SIG-M5 treated with dmso at 0.1 percent for 504 hours (cell line): ENCODE measurements at regions not wholly inside any gene's neighbourhood (a gene's known extent, or its start where the extent isn't known, plus 50 kb on each side); places are given as distances from the start of the nearest gene placed in this dataset.
"Not testable (repeated sequence)": the region's sequence is repeated elsewhere in the genome, so short reads cannot be mapped to it uniquely, and the experiment has no call there.

Source experiments
- DNase-seq: peaks from one replicate; lab custom pipeline; 2025; ENCODE audit not compliant: unreplicated experiment; lab: John Stamatoyannopoulos, UW

DNA sequence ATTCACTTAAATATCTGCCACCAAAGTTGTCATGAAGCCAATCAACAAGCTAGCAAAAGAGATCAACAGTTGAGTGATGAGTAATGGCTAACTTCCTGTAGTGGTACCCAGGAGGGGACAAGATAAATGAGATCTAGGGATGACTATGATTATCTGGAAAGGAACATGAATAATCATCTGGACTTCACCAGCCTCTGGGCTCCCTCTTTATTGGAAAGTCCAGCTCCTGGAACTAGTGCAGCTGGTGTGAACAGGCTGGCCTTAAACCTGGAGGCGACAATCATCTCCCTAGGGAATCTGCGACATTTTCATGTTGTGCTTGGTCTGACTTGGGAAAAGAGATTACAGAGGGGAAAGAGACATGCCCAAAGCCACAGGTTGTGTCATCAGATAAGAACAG, 518.6 kb downstream of the GRIN2A start:
- DNase-seq, result no peak

DNA sequence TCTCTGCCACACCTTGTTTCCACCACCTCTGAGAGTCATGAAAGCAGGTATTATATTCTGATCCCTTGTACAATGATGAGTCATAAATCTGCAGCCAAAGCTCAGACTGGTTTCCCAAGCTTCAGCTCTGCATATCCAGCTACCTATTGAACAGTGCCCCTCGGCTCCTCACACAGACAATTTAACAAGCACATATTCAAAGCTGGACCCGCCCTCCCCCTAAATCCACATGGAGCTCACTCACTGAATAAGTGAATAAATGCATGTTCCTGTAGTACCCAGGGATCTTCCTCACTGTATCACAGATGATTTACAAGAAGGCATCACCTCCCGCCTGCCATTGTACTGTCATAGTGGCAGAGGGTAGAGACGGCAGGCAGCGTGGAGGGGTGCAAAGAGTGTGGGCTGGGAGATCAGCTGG, 516.4 kb downstream of the GRIN2A start:
- no peak for DNase-seq

DNA sequence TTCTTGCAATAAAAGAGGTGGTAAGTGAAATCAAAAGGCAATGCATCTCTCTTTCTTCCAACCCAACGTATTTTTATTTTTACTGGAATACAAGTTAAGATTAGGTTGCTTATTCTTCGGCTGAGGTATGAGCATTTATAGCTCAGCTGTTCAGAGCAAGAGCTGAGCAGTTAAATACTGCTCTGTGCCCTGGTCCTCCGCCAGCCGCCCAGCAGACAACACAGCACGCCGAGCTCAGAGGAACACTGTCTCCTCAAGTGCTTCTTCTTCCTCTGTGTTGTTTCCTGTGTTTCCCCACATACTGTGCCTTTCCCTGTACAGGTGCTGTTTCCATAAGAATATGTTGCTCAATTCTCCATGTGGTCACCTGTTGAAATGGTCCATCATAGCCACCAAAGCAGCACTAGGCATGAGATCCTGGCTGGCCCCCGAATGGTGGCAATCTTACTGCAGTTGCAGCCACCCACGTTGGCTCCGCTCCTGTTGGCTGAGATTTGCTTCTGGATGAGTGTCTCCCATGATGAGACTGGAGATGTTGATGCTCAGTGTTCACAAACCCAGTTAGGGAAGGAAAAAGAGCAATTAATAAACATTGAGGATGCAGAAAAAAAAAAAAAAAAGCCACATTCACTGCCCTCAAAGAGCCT, 515.3 kb downstream of the GRIN2A start:
- DNase-seq, result no peak

DNA sequence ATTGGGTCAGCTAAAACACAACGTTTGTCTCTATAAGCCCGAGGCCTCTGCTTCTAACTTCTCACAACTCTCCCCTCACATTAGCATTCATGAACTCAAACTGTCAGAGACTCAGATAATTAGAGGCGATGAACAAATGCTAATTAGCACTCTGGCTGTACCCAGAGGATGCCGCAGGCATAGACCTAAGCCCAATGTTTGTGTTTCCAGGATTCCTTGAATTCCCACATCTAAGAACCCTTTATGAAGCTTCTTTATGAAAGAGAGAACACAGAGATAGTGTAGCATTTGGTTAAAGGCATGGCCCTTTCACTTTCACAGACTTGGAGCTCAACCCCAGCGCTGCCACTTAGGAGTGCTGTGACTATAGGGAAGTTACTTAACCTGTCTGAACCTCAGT, 512.2 kb downstream of the GRIN2A start:
- DNase-seq, result no peak

DNA sequence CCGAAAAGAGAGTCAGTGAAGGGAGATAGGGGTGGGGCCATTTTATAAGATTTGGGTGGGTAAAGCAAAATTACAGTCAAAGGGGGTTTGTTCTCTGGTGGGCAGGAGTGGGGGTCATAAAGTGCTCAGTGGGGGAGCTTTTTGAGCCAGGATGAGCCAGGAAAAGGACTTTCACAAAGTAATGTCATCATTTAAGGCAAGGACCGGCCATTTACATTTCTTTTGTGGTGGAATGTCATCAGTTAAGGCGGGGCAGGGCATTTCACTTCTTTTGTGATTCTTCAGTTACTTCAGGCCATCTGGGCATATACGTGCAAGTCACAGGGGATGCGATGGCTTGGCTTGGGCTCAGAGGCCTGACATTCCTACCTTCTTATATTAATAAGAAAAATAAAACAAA, 511.6 kb downstream of the GRIN2A start:
- DNase-seq, result not testable (repeated sequence)

DNA sequence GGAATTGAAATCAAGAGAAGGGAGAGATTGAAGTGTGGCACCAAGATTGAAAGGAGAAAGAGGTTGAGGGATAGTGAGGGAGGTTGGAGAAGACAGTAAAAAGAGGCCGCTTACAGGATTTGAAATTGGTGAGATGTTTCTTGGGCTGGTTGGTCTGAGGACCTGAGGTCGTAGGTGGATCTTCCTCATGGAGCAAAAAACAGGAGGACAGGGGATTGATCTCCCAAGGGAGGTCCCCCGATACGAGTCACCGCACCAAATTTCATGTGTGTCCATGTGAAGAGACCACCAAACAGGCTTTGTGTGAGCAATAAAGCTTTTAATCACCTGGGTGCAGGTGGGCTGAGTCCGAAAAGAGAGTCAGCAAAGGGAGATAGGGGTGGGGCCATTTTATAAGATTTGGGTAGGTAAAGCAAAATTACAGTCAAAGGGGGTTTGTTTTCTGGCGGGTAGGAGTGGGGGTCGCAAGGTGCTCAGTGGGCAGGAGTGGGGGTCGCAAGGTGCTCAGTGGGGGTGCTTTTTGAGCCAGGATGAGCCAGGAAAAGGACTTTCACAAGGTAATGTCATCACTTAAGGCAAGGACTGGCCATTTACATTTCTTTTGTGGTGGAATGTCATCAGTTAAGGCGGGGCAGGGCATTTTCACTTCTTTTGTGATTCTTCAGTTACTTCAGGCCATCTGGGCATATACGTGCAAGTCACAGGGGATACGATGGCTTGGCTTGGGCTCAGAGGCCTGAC, 505.5 kb downstream of the GRIN2A start:
- DNase-seq, result not testable (repeated sequence)

DNA sequence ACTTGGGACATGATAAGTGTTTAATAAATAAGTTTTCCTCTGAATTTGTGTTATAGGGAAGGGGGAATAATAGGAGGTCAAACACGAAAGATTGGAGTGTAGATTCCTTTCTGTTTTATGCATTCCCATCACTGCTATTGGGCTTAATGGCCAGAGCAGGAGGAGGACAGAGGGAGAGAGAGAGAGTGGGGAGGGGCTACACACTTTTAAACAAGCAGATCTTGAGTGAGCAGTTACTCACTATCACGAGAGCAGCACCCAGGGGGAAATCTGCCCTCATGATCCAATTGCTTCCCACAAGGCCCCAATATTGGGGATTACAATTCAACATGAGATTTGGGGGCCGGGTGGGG, 505.0 kb downstream of the GRIN2A start:
- no peak for DNase-seq

DNA sequence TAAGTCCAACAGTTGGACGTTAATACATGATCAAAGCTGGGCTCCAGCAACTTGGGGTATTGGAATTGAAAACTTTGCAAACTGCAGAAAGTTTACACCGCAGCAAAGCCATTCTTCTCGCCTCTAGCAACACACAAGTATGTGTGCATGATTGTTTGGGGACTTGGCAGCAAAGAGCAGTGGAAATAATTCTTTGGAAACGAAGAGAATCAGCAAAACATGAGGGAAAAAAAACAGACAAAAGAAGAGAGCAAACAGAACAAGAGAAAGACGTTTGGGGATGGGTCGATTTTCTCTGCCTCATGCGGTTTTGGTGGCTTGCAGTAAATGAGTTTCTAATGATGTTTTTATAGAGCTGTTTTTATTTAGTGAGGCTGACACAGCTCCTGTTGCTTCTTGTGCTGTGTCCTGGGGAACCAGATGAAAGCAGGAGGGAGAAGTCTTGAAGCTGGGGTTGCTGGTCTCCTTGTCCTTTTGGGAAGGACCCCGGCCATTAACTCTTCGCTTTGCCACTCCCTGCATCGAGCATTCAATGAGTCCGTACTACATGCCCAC, 502.9 kb downstream of the GRIN2A start:
- DNase-seq, result no peak

DNA sequence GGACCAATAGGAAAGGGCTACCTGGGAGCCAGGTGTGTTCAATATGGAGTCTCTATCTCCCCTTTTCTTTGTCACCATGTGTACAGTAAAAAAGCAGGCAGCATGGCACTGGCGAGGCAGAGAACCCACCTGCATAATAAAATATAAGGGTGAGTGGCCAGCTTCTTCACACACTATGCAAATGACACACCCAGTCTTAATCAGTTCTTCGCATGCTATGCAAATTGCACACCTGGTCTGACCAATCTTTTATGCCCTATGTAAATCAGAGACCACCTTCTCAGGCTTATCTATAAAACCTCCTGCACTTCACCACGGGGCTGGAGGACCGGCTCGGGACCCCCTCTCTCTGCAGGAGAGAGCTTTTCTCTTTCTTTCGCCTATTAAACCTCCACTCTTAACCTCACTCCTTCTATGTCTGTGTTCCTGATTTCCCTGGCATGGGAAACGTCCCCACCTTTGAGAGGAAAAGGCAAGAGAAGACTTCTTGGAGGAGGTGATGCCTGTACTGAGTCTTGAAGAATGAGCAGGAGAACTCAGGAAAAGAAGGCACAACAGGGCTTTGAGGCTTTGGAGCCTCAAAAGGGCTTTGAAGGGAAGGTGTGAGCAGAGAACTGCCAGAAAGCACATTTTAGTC, 502.1 kb downstream of the GRIN2A start:
- DNase-seq, result no peak

DNA sequence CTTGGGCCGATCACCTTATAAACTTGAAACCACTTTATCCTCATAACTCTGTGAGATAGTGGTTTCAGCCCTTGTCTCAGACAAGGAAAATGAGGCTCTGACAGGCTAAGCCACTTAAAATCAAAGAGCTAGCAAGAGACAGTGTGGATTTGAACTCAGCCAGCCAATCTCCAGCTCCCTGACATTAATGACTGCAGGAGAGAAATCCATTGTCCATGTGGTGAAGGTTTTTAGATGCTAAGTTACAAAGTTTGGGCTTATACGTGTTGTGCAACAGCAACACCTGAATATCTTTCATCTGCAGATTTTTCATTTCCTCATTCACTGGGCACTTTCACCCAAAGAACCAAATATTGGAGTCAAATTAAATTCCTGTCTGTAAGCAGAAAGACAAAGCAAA, 501.3 kb downstream of the GRIN2A start:
- DNase-seq, result no peak

DNA sequence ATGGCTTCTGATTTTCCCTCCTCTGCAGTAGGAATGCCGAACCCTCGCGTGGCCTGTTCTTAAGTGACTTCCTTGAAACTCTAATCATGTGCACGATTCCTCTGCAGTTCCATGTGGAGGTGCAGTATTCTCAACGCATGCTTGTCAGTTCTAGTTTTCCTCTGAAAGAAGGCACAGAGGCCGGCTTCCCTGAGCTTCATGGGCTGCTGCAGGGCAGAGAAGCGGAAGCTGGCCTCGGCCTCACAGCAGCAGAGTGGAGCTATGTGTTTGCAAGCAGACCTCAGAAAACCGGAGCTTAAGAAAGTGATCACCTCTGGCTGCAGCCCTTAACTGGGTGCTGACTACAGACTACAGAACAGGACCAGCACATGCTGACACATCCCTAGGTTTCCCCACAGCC, 500.7 kb downstream of the GRIN2A start:
- no peak for DNase-seq

DNA sequence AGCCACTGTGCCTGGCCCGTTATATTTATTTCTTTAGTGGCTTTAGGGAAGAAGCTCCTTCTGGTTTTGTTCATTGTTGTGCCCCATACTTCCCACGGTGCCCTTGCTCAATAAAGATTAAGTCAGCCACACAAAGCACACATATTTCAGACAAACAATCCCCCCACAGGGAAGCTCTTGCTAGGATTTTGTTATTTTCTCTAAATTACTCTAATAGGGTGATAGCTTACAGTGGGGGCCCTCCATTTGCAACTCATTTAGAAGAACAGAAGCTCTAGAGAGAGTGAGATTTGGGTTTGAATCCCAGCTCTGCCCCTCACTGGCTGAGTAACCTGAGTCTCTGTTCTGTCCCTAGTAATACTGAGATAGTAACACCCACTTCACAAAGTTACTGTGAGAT, 499.9 kb downstream of the GRIN2A start:
- DNase-seq, result no peak

DNA sequence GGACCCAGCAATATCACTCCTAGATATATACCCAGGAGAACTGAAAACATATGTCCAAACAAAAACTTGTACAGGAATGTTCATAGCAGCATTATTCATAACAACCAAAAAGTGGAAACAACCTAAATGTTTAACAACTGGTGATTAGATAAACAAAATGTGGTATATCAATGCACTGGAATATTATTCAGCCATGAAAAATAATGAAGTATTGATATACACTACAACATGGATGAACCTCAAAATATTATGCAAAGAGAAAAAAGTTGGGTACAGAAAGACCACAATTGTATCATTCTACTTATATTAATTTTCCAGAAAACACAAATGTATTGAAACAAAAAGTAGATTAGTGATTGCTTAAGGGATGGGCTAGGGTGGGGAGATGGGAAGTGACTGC, 498.6 kb downstream of the GRIN2A start:
- no peak for DNase-seq

DNA sequence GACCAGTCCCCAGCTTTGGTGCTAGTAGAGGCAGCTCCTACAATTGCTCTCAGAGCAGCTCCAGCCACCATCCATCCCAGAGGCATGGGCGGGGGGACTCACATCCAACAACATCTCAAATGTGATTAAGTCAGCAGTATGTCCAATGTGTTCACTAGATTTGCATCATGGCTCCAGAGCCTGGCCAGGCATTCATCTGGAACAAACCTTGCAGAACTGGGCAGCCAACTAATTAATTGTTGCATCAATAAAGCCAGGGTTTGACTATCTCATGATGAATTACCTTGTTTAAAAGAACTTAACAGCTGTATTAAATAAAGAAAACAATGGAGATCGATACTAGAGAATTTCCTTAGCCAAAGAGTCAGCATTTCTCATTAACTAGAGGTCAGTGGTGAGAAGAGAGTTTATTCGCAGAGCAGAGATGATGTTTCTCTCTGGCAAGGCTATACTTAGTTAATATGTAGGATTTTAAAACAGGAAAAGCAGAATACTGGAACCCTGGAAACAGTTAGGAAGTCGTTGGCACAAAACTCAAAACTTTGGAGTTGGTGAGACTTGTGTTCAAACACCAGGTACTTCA, 494.4 kb downstream of the GRIN2A start:
- no peak for DNase-seq

DNA sequence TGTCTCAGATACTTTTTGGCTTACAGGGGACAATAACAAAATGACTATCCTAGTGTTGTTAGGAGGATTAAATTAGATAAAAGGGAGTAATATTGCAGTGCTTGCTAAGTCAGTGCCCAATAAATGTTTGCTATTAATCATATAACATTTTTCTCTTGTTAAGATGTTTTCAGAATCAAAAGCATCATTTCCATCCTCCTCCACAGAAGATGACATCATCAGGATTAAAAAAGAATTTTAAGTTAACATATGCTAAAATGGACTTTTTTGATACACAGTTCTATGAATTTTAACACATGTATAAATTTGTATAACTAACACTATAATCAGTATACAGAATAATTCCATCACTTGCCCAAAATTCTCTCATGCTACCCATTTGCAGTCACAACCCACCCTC, 492.6 kb downstream of the GRIN2A start:
- no peak for DNase-seq

DNA sequence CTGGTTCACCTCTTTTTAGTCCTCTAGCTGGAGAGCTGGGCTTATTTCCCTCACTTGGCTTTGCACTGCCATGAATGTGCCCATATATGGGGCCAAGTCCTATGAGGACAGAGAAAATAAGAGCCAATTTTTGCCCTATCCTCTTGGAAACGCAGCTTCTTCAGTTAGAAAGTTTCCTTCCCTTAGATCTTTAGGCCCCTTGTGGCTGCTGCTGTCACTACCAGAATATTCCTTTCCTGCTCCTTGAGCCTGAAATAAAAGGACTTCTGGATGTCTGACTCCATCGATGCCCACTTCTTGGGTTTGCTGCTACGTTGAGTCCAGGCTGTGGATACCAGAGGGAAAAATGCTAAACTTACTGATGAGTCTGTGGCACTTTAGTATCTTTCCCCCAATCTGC, 487.1 kb downstream of the GRIN2A start:
- no peak for DNase-seq
